Common myeloid progenitor, CD34-positive (primary cell): ENCODE measurements at regions not wholly inside any gene's neighbourhood (a gene's known extent, or its start where the extent isn't known, plus 50 kb on each side); places are given as distances from the start of the nearest gene placed in this dataset.
"Not testable (repeated sequence)": the region's sequence is repeated elsewhere in the genome, so short reads cannot be mapped to it uniquely, and the experiment has no call there.

Experiments
- CTCF ChIA-PET: fragments of 350-600 bp; sonication (Branson Sonifier 250); formaldehyde crosslinking; loops from one replicate; lab custom pipeline; 2021; ENCODE audit warnings: antibody characterized with exemption; lab: Charles Lee
- POLR2A ChIA-PET: fragments of 350-600 bp; sonication (Branson Sonifier 250); formaldehyde crosslinking; loops from one replicate; lab custom pipeline; 2021; ENCODE audit warnings: antibody characterized with exemption; lab: Charles Lee
- DNase-seq, 3 donors: peaks; one replicate each; pipeline versions ENCODE4 v3.0.0 to v3.0.0-alpha.2; 2013
- H3K27ac ChIP-seq, 2 experiments: 1 replicate in 1 of 2; 2 replicates in 1 of 2; pipeline ENCODE4 v1.7.0; 2013; ENCODE audit warnings: inconsistent platforms in 2 of 2, low read length in 2 of 2, mild to moderate bottlenecking in 2 of 2, low read depth in 1 of 2, moderate library complexity in 1 of 2; ENCODE audit not compliant: severe bottlenecking in 2 of 2, insufficient read depth in 1 of 2, poor library complexity in 1 of 2
- H3K27me3 ChIP-seq, 5 experiments: replicated peaks in 2 of 5; 1 replicate in 3 of 5; 2 replicates in 2 of 5; pipeline versions ENCODE4 v1.6.1 to v1.7.0; 2013; ENCODE audit warnings: low read length in 4 of 5, mild to moderate bottlenecking in 2 of 5, moderate library complexity in 2 of 5, inconsistent platforms in 1 of 5; ENCODE audit not compliant: insufficient read depth in 5 of 5, control insufficient read depth in 4 of 5
- H3K36me3 ChIP-seq, 4 experiments: 1 replicate in 2 of 4; 2 replicates in 2 of 4; pipeline versions ENCODE4 v1.6.1 to v1.7.0; 2013; ENCODE audit warnings: low read length in 3 of 4, control low read depth in 1 of 4, mild to moderate bottlenecking in 1 of 4; ENCODE audit not compliant: control insufficient read depth in 4 of 4, insufficient read depth in 4 of 4
- H3K4me1 ChIP-seq, 4 experiments: 1 replicate in 3 of 4; 2 replicates in 1 of 4; pipeline versions ENCODE4 v1.6.1 to v1.7.1; 2013; ENCODE audit warnings: low read length in 3 of 4, mild to moderate bottlenecking in 3 of 4, control low read depth in 1 of 4, inconsistent platforms in 1 of 4, moderate library complexity in 1 of 4; ENCODE audit not compliant: control insufficient read depth in 4 of 4, insufficient read depth in 4 of 4; ENCODE audit errors: control extremely low read depth in 1 of 4
- H3K4me3 ChIP-seq, 7 experiments: 1 replicate in 4 of 7; 2 replicates in 3 of 7; pipeline versions ENCODE4 v1.5.1 to v1.7.0; 2013; ENCODE audit warnings: mild to moderate bottlenecking in 7 of 7, low read length in 6 of 7, moderate library complexity in 6 of 7, inconsistent platforms in 2 of 7, low read depth in 2 of 7, control low read depth in 1 of 7; ENCODE audit not compliant: insufficient read depth in 4 of 7, control insufficient read depth in 1 of 7; ENCODE audit errors: extremely low read depth in 1 of 7
- H3K9me3 ChIP-seq, 5 experiments: 1 replicate in 4 of 5; 2 replicates in 1 of 5; pipeline versions ENCODE4 v1.6.1 to v1.7.1; 2013; ENCODE audit warnings: low read length in 4 of 5, mild to moderate bottlenecking in 2 of 5, inconsistent platforms in 1 of 5, low read depth in 1 of 5, moderate library complexity in 1 of 5; ENCODE audit not compliant: control insufficient read depth in 4 of 5, insufficient read depth in 2 of 5; ENCODE audit errors: control extremely low read depth in 1 of 5
- WGBS: methylation state at CpG from one replicate; pipeline ENCODE4 v1.1.5; 2013; ENCODE audit not compliant: insufficient coverage; 5-methylcytosine and 5-hydroxymethylcytosine counted together

GRCh38 chr2:78832481-78832880 is 193.0 kb upstream of the REG3G start:
- Histone ChIP-seq H3K4me3 (no peak overlapping the region), H3K36me3 (no peaks in the 10 kb centered on the region), H3K4me1 (no peaks in the 10 kb centered on the region), H3K27me3 (no peaks in the 10 kb centered on the region), H3K9me3 (no peaks in the 10 kb centered on the region), H3K27ac (no peak overlapping the region)
- DNase-seq, result no peak
- ChIA-PET POLR2A (no interaction called here), CTCF (no interaction called here)
- 93% methylated on average over 1 of the region's 2 CpGs for WGBS

GRCh38 chr2:78839259-78839658 is 186.2 kb upstream of the REG3G start:
- no peaks in the 10 kb centered on the region for H3K27me3 ChIP-seq
- POLR2A ChIA-PET, result no interaction called here
- no peak for DNase-seq
- H3K9me3 ChIP-seq, result no peaks in the 10 kb centered on the region
- H3K4me1 ChIP-seq, result no peaks in the 10 kb centered on the region
- H3K4me3 ChIP-seq, result no peak overlapping the region
- no peak overlapping the region for H3K27ac ChIP-seq
- H3K36me3 ChIP-seq, result no peaks in the 10 kb centered on the region
- WGBS, result no CpG with 5 or more reads among the region's 3 CpGs
- CTCF ChIA-PET, result no interaction called here

- H3K27ac ChIP-seq, H3K4me1 ChIP-seq, CTCF ChIA-PET, DNase-seq, H3K27me3 ChIP-seq, H3K9me3 ChIP-seq, H3K36me3 ChIP-seq, POLR2A ChIA-PET, H3K4me3 ChIP-seq: not testable (repeated sequence)
- 96% methylated on average over 5 of the region's 10 CpGs for WGBS
Observed at GRCh38 chr2:78840311-78840710, 185.2 kb upstream of the REG3G start.

GRCh38 chr2:78845664-78846185 is 179.8 kb upstream of the REG3G start:
- 52% methylated on average over 2 of the region's 4 CpGs for WGBS
- Histone ChIP-seq H3K27ac (no peak overlapping the region), H3K4me1 (no peaks in the 10 kb centered on the region), H3K4me3 (no peak overlapping the region), H3K36me3 (no peaks in the 10 kb centered on the region), H3K27me3 (no peaks in the 10 kb centered on the region), H3K9me3 (no peaks in the 10 kb centered on the region)
- ChIA-PET POLR2A (no interaction called here), CTCF (interaction anchor here (1.3 kb wide), 1 partner anchor 12 kb away, joined by 3 read pairs; no protein-coding TSS in a partner anchor)
- peak in 1 of 3 donors; percentile 7 for DNase-seq

- Histone ChIP-seq H3K27me3 (peaks cover 0 to 3% (median 0%) of the 10 kb centered on the region in 5 experiments), H3K4me1 (no peaks in the 10 kb centered on the region), H3K9me3 (no peaks in the 10 kb centered on the region), H3K4me3 (no peak overlapping the region), H3K36me3 (no peaks in the 10 kb centered on the region), H3K27ac (no peak overlapping the region)
- DNase-seq, result peak in 2 of 3 donors; percentile 1 to 5
- WGBS, result 80% methylated on average over 2 of the region's 6 CpGs
- ChIA-PET POLR2A (no interaction called here), CTCF (interaction anchor here (0.5 to 1.1 kb wide), 3 partner anchors 11 to 120 kb away, joined by 3 read pairs; no protein-coding TSS in a partner anchor)
Observed at GRCh38 chr2:78861546-78861945, 164.0 kb upstream of the REG3G start.

GRCh38 chr2:78864205-78864604 is 161.3 kb upstream of the REG3G start:
- Histone ChIP-seq H3K4me3 (no peak overlapping the region), H3K27me3 (no peaks in the 10 kb centered on the region), H3K36me3 (no peaks in the 10 kb centered on the region), H3K27ac (no peak overlapping the region), H3K9me3 (no peaks in the 10 kb centered on the region), H3K4me1 (no peaks in the 10 kb centered on the region)
- WGBS, result no CpG with 5 or more reads among the region's 3 CpGs
- POLR2A ChIA-PET, result no interaction called here
- DNase-seq, result no peak
- CTCF ChIA-PET, result no interaction called here

- WGBS, result 92% methylated on average over 6 of the region's 10 CpGs
- H3K4me3 ChIP-seq, result no peak overlapping the region
- H3K27me3 ChIP-seq, result no peaks in the 10 kb centered on the region
- no peaks in the 10 kb centered on the region for H3K9me3 ChIP-seq
- DNase-seq, result no peak
- POLR2A ChIA-PET, result no interaction called here
- H3K4me1 ChIP-seq, result no peaks in the 10 kb centered on the region
- no peaks in the 10 kb centered on the region for H3K36me3 ChIP-seq
- no peak overlapping the region for H3K27ac ChIP-seq
- CTCF ChIA-PET, result no interaction called here
Observed at GRCh38 chr2:78865667-78866066, 159.8 kb upstream of the REG3G start.
